Mucosa of descending colon (tissue), 3 donors: ENCODE measurements at regions not wholly inside any gene's neighbourhood (a gene's known extent, or its start where the extent isn't known, plus 50 kb on each side); places are given as distances from the start of the nearest gene placed in this dataset.

ENCODE experiments used
- ATAC-seq: fragments of 200-7000 bp; cut with Tn5 transposase; one replicate; pipeline ENCODE4 v1.9.1; 2020; ENCODE audit warnings: mild to moderate bottlenecking, moderate library complexity
- DNase-seq, 3 donors: peaks; one replicate each; pipeline ENCODE4 v3.0.0-alpha.2; 2020
- H3K36me3 ChIP-seq: fragments of 200-600 bp; one replicate; pipeline ENCODE4 v1.8.0; 2021; ENCODE audit warnings: low read depth, mild to moderate bottlenecking
- H3K4me1 ChIP-seq: fragments of 200-600 bp; one replicate; pipeline ENCODE4 v1.8.0; 2021; ENCODE audit warnings: low read depth, mild to moderate bottlenecking
- H3K4me3 ChIP-seq: fragments of 200-600 bp; one replicate; pipeline ENCODE4 v1.8.0; 2021; ENCODE audit warnings: mild to moderate bottlenecking
- H3K9me3 ChIP-seq: fragments of 200-600 bp; one replicate; pipeline ENCODE4 v1.8.0; 2021; ENCODE audit warnings: mild to moderate bottlenecking
- CTCF ChIP-seq: fragments of 200-600 bp; IDR thresholded peaks from one replicate; pipeline ENCODE4 v1.8.0; 2022; ENCODE audit warnings: antibody characterized with exemption, mild to moderate bottlenecking
- intact Hi-C, 2 donors: fragments of 100-400 bp; cut with DNase I in 1 of 2; cut with micrococcal nuclease in 1 of 2; formaldehyde crosslinking; loops; one replicate each; pipeline versions ENCODE4 v1.11.0 to v1.11.1; 2022; cut with DNase I, micrococcal nuclease
- donor health status: DM: no; HTN: no; CAD: no; lungs with moderate emphysema.
- donor health status: DM: no; HTN: no; CAD: no.
- donor health status: DM: no; HTN: yes; CAD: no.

DNA sequence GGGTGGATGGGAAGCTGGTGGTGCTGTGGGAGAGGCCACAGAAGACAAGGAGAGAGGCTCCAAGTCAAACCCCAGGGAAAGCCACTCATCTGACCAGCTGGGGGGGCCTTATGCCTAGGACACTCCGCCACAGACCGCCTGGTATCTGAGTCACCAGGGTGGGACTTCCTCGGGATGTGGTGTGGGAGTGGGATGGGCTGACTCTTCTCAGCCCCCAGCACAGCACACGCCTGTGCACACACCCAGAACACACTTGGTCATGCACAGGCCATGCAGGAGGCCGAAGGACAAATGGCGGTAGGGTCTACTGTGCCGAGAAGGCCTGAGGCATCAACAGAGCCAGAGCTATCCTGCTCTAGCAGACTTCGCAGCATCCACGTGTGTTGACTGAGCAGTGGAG lies 136.4 kb downstream of the INHBB start:
- no peak overlapping the region for H3K4me3 ChIP-seq
- intact Hi-C loops = no loop called here
- H3K9me3 ChIP-seq = no peaks in the 10 kb centered on the region
- H3K36me3 ChIP-seq = no peaks in the 10 kb centered on the region
- no peaks in the 10 kb centered on the region for H3K4me1 ChIP-seq
- TF ChIP-seq CTCF = no peak
- no peak for ATAC-seq
- no peak for DNase-seq

DNA sequence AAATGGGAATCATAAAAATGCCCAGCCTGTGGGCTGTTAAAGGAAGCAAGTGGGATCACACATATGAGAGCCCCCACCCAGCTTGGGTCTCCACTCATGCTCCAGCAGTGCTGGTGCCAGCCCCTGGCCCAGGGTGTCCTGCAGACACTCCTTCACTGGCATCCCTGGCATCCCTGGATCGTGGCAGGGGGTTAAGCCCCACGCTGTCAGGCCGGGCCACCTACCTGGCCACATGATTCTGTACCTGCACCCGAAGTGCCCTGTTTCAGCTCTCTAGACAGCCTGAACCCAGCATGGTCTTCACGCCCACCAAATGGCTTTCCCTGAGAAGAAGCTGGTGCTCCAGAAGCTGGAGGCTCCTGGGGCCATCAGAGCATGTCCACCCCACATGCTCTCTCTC lies 137.4 kb downstream of the INHBB start:
- H3K9me3 ChIP-seq = no peaks in the 10 kb centered on the region
- no peak for TF ChIP-seq CTCF
- H3K4me1 ChIP-seq = no peaks in the 10 kb centered on the region
- ATAC-seq = no peak
- no peaks in the 10 kb centered on the region for H3K36me3 ChIP-seq
- DNase-seq = no peak
- intact Hi-C loops = no loop called here
- H3K4me3 ChIP-seq = no peak overlapping the region

DNA sequence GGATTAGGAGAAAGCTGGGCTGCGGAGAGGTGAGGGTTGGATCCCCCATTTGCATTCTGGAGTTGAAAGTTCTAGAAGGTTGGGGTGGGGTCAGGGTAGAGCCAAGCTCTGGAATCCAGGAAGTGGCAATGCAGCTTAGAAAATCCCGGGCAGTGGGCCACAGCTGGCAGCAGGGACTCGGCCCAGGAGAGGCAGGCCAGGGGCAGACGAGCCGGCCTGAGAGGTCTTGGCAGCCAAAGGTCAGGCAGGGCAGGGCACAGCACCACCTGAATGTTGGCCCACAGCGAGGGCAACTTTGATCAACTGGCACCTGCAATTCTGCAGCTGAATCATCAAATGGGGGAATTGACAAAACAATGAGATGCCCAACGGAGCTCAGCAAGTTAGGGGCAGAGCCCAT lies 139.2 kb downstream of the INHBB start:
- DNase-seq = peak in 1 of 3 donors; percentile 13
- Histone ChIP-seq H3K9me3 (no peaks in the 10 kb centered on the region), H3K4me3 (no peak overlapping the region), H3K4me1 (no peaks in the 10 kb centered on the region), H3K36me3 (no peaks in the 10 kb centered on the region)
- no peak for ATAC-seq
- intact Hi-C loops = no loop called here
- no peak for TF ChIP-seq CTCF

- TF ChIP-seq CTCF = no peak
- ATAC-seq (no peak), DNase-seq (peak in 1 of 3 donors; percentile 22)
- H3K4me1 ChIP-seq = no peaks in the 10 kb centered on the region
- no peak overlapping the region for H3K4me3 ChIP-seq
- intact Hi-C loops = no loop called here
- no peaks in the 10 kb centered on the region for H3K9me3 ChIP-seq
- H3K36me3 ChIP-seq = no peaks in the 10 kb centered on the region
These were observed 140.5 kb downstream of the INHBB start for GRCh38 chr2:120486441-120486840.

- Histone ChIP-seq H3K36me3 (no peaks in the 10 kb centered on the region), H3K4me3 (no peak overlapping the region), H3K9me3 (no peaks in the 10 kb centered on the region), H3K4me1 (no peaks in the 10 kb centered on the region)
- peak in 1 of 3 donors; percentile 14 for DNase-seq
- intact Hi-C loops = no loop called here
- ATAC-seq = no peak
- no peak for TF ChIP-seq CTCF
These were observed 141.0 kb downstream of the INHBB start for GRCh38 chr2:120486946-120487345.

DNA sequence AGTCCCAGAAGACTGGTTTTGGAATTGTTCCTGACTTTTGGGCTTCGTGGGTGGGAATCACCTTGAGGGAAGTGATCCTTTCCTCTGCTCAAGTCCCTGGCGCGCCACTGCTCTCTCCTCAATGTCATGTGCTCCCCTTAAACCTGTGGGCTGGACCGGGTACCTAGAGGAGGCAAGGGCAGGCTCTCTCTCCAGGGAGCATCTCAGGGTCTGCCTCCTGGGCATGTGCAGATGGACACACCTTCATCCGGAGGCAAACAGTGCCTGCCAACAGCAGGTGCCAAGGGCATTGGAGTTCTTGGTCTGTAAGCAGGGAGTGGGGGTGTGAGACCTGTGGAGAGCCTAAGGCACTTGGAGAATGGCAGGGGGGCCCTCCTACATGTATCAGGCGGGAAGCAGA lies 142.6 kb downstream of the INHBB start:
- Histone ChIP-seq H3K4me3 (no peak overlapping the region), H3K36me3 (no peaks in the 10 kb centered on the region), H3K9me3 (no peaks in the 10 kb centered on the region), H3K4me1 (no peaks in the 10 kb centered on the region)
- no peak for DNase-seq
- no peak for TF ChIP-seq CTCF
- intact Hi-C loops = no loop called here
- no peak for ATAC-seq
